ENCODE measurements at regions not wholly inside any gene's neighbourhood (a gene's known extent, or its start where the extent isn't known, plus 50 kb on each side); places are given as distances from the start of the nearest gene placed in this dataset.

GRCh38 chr20:6685181-6685582 lies 82.3 kb upstream of the BMP2 start:
- TF ChIP-seq TAF1 (IDR thresholded peaks at IDR 0.05; ENCODE audit: low read depth, low read length) (no peak), POLR2A (IDR thresholded peaks at IDR 0.05; ENCODE audit: low read depth, low read length) (no peak), POLR2AphosphoS5 (IDR thresholded peaks at IDR 0.05; ENCODE audit: low read depth, low read length) (no peak), POU2F2 (IDR thresholded peaks at IDR 0.05; ENCODE audit: low read depth, low read length) (no peak), SPI1 (IDR thresholded peaks at IDR 0.05; ENCODE audit: low read depth, low read length) (no peak), PAX5 (IDR thresholded peaks at IDR 0.05; ENCODE audit: insufficient read depth, low read length, severe bottlenecking) (no peak)

Data from GM12891 (cell line).